Neutrophil (primary cell): ENCODE measurements at regions not wholly inside any gene's neighbourhood (a gene's known extent, or its start where the extent isn't known, plus 50 kb on each side); places are given as distances from the start of the nearest gene placed in this dataset.

Experiments
- H3K27ac ChIP-seq: fragments of 200-600 bp; sonication (generic); 2 replicates; pipeline ENCODE4 v1.5.1; 2016; ENCODE audit warnings: mild to moderate bottlenecking, moderate library complexity
- H3K27me3 ChIP-seq: fragments of 200-600 bp; sonication (generic); 2 replicates; pipeline ENCODE4 v1.6.0; 2016; ENCODE audit warnings: mild to moderate bottlenecking
- H3K36me3 ChIP-seq: fragments of 200-600 bp; sonication (generic); 2 replicates; pipeline ENCODE4 v1.5.1; 2017
- H3K4me1 ChIP-seq, 2 experiments: fragments of 200-600 bp in 1 of 2; sonication (generic) in 1 of 2; 1 replicate in 1 of 2; 2 replicates in 1 of 2; pipeline versions ENCODE4 v1.5.1 to v1.6.1; 2013 to 2016; ENCODE audit warnings: low read depth in 1 of 2, low read length in 1 of 2, mild to moderate bottlenecking in 1 of 2, moderate library complexity in 1 of 2; ENCODE audit not compliant: control insufficient read depth in 1 of 2, insufficient read depth in 1 of 2
- H3K4me3 ChIP-seq, 2 experiments: fragments of 200-600 bp in 1 of 2; sonication (generic) in 1 of 2; 1 replicate in 1 of 2; 2 replicates in 1 of 2; pipeline ENCODE4 v1.5.1; 2013 to 2016; ENCODE audit warnings: low read depth in 1 of 2, low read length in 1 of 2, mild to moderate bottlenecking in 1 of 2, moderate library complexity in 1 of 2
- H3K9me3 ChIP-seq: fragments of 200-600 bp; sonication (generic); 2 replicates; pipeline ENCODE4 v1.5.1; 2016
- CTCF ChIP-seq: fragments of 200-600 bp; sonication (generic); IDR thresholded peaks from 2 replicates; pipeline ENCODE4 v1.5.1; 2016; ENCODE audit warnings: antibody characterized with exemption

GRCh38 chr5:116358015-116358523 is 216.6 kb downstream of the SEMA6A start:
- no peaks in the 10 kb centered on the region for H3K27me3 ChIP-seq
- H3K27ac ChIP-seq: peak overlapping the region; percentile 79
- no peak overlapping the region for H3K4me3 ChIP-seq
- H3K36me3 ChIP-seq: no peaks in the 10 kb centered on the region
- H3K9me3 ChIP-seq: no peaks in the 10 kb centered on the region
- no peak for TF ChIP-seq CTCF
- H3K4me1 ChIP-seq: peaks cover 52 to 55% of the 10 kb centered on the region in 2 experiments

DNA sequence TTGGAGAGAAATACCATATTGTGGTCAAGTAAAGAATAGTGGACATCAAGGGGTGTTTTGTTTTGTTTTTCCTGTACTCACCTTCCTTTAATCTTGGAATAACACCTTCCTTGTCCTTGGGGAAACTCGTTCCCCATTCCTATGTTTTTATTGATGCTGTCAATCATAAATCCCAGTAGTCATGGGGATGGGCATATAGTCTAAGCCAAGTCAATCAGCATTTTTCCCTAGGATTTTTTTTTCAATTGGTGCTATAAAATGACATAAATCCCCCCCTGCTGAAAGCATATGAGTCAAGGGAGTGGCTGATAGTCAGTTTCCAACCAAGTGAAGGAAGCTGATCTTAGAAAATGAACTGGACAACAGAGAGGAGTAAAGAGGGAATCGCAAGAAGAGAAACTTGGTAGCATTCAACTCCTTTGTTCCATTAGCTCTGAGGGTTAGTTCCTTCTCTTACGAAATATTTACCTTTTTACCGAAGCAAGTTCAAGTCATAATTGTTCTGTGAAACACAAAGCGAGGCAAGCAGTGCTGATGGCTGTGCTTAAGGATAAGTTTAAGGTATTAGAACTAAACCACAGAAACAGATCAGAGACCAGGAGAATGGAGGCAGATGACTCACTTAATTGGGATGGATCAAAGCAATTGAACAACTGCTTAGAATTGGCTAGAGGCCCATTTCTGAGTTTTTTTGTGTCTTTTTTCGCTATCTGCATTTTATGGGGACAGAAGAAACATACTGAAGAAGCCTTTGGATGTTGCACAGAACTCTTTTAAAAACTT is 218.6 kb downstream of the SEMA6A start:
- no peak for TF ChIP-seq CTCF
- Histone ChIP-seq H3K27me3 (no peaks in the 10 kb centered on the region), H3K36me3 (no peaks in the 10 kb centered on the region), H3K4me3 (no peak overlapping the region), H3K4me1 (peaks cover 48 to 49% of the 10 kb centered on the region in 2 experiments), H3K27ac (no peak overlapping the region), H3K9me3 (no peaks in the 10 kb centered on the region)

- H3K4me3 ChIP-seq: no peak overlapping the region
These were observed 219.9 kb downstream of the SEMA6A start for GRCh38 chr5:116354699-116355098.

DNA sequence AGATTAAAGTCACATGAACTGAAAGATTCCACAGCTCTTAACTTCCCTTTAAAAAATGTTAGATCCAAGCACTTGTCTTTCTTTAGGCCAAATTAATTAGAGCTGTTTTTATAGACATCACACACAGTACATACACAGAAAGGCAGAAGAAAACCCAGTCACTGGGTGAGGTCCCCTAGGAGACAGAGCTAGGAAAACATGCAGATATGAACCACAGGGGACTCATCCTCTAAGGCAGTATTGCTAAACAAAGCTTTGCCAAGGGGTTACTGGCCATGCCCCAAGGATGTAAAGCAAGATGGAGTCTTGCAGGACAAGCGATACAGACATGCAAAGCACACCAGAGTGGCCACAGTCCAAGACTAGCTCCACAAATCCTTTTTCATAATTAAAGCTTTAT is 227.0 kb downstream of the SEMA6A start:
- Histone ChIP-seq H3K36me3 (no peaks in the 10 kb centered on the region), H3K27ac (no peak overlapping the region), H3K4me3 (no peak overlapping the region), H3K9me3 (peaks cover 7% of the 10 kb centered on the region), H3K4me1 (peaks cover 8 to 13% of the 10 kb centered on the region in 2 experiments), H3K27me3 (no peaks in the 10 kb centered on the region)
- no peak for TF ChIP-seq CTCF

More at GRCh38 chr5:116354699-116355098, 219.9 kb downstream of the SEMA6A start:
- TF ChIP-seq CTCF: no peak
- no peaks in the 10 kb centered on the region for H3K36me3 ChIP-seq
- H3K9me3 ChIP-seq: peaks cover under 1% of the 10 kb centered on the region
- no peaks in the 10 kb centered on the region for H3K27me3 ChIP-seq
- H3K27ac ChIP-seq: no peak overlapping the region
- peaks cover 35 to 36% of the 10 kb centered on the region in 2 experiments for H3K4me1 ChIP-seq

GRCh38 chr5:116343961-116344360 is 230.7 kb downstream of the SEMA6A start:
- Histone ChIP-seq H3K4me3 (no peak overlapping the region), H3K4me1 (peaks cover 14 to 28% of the 10 kb centered on the region in 2 experiments), H3K27me3 (no peaks in the 10 kb centered on the region), H3K9me3 (no peaks in the 10 kb centered on the region), H3K36me3 (no peaks in the 10 kb centered on the region), H3K27ac (no peak overlapping the region)
- TF ChIP-seq CTCF: no peak
